GM13977 (cell line): ENCODE measurements at regions not wholly inside any gene's neighbourhood (a gene's known extent, or its start where the extent isn't known, plus 50 kb on each side); places are given as distances from the start of the nearest gene placed in this dataset.

ENCODE experiments used
- DNase-seq: peaks from one replicate; pipeline ENCODE4 v3.0.0; 2012; ENCODE audit warnings: low spot score
- CTCF ChIP-seq: IDR thresholded peaks from 2 replicates; pipeline ENCODE4 v1.5.1; 2012; ENCODE audit warnings: mild to moderate bottlenecking, control low read depth; ENCODE audit not compliant: insufficient read depth; ENCODE audit errors: extremely low read depth, missing control alignments
- in situ Hi-C: fragments of 300-500 bp; cut with MboI; formaldehyde crosslinking; loops from one replicate; pipeline ENCODE4 v1.12.0; 2022; ENCODE audit warnings: low sequenced_read_pairs, low pct_unique_long_range_greater_than_20kb, mixed read lengths, inconsistent platforms; ENCODE audit not compliant: unreplicated experiment

DNA sequence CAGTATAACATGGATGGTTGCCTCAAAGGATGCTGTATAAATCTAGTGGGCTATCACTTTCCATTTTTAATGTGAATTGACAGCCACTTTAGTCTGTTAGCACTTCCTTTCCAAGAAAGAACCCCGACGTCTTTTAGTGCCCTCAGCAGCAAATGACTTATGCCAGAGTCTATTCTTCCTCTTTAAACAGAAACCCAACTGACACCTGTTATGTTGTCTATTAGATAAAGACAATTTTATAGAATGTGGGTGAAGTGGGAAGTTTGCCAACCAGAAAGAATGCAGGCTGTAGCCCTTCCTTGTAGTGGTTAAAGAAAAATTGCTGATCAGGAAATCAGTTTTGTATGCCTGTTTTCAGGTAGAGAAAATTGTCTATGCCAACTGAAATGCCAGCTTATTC, 344.9 kb downstream of the ZNF326 start:
- in situ Hi-C loops, result no loop called here
- no peak for DNase-seq
- no peak for TF ChIP-seq CTCF

- no peak for DNase-seq
- in situ Hi-C loops, result no loop called here
- TF ChIP-seq CTCF, result no peak
These were observed 341.8 kb downstream of the ZNF326 start for GRCh38 chr1:90336552-90337324.

GRCh38 chr1:90335558-90335957, 340.6 kb downstream of the ZNF326 start:
- DNase-seq, result no peak
- no peak for TF ChIP-seq CTCF
- in situ Hi-C loops, result no loop called here

GRCh38 chr1:90334137-90334536, 339.2 kb downstream of the ZNF326 start:
- in situ Hi-C loops, result no loop called here
- TF ChIP-seq CTCF, result no peak
- no peak for DNase-seq

DNA sequence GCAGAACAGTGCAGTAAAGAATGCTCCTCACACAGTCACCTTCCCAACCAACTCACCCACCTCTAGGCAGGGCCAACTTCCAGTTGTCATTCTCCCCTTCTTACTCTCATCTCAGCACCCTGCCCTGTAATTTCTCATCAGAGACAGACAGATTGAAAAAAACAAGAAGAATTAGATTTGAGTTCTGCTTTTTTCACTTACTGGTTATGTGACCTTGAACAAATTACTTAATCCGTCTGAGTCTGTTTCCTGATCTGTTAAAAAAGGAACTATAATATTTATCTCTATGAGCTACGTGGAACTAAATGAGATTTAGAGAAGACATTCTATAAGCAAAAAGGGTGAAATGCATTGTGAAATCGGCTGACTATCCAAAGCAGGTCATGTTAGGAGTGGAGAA, 330.3 kb downstream of the ZNF326 start:
- TF ChIP-seq CTCF, result no peak
- no peak for DNase-seq
- in situ Hi-C loops, result no loop called here

DNA sequence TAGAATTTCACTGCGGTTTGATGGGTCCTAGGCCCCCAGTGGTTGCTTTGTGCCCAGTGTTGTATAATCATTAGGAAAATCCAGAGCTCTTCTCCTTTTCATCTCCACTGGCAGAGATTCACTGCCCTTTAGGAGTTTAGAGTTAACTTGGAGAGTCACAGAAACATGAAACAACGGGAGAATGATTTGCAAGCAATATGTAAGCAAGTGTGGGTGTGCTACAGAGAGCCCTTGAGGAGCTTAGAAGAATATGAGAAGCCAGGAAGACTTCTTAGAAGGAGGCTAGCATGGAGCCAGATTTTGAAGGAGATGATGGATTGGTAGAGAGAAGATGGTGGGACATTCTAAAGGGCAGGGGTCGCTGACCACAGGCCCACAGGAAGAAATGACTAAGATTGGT, 327.3 kb downstream of the ZNF326 start:
- TF ChIP-seq CTCF, result no peak
- in situ Hi-C loops, result no loop called here
- DNase-seq, result no peak
